ENCODE measurements at regions not wholly inside any gene's neighbourhood (a gene's known extent, or its start where the extent isn't known, plus 50 kb on each side); places are given as distances from the start of the nearest gene placed in this dataset.
A peak's percentile ranks its signal among the peaks of the same experiment; 100 is the strongest.

- TF ChIP-seq POLR2AphosphoS5 (IDR thresholded peaks at IDR 0.05) (no peak), CTCF (IDR thresholded peaks at IDR 0.05) (peak in 5 of 7 experiments; percentile 67 to 92 (median 82))
Measured at GRCh38 chr18:59056706-59057492, 82.8 kb upstream of the SEC11C start.

Data from stomach (tissue), 4 donors.